PC-3 (cell line): ENCODE measurements at regions not wholly inside any gene's neighbourhood (a gene's known extent, or its start where the extent isn't known, plus 50 kb on each side); places are given as distances from the start of the nearest gene placed in this dataset.
A peak's percentile ranks its signal among the peaks of the same experiment; 100 is the strongest.

ENCODE experiments used
- ATAC-seq: fragments of 200-7000 bp; cut with Tn5 transposase; 2 replicates; pipeline ENCODE4 v1.9.1; 2020; ENCODE audit warnings: mild to moderate bottlenecking, moderate library complexity
- BruUV-seq: library from RNA; stranded (reverse); fragments of 400-500 nt; replicated peaks from 2 replicates; lab custom pipeline; 2021; lab: Mats Ljungman, UMichigan
- CTCF ChIA-PET: fragments of 300-600 bp; sonication (Branson Sonifier 250); formaldehyde crosslinking; loops from one replicate; lab custom pipeline; 2022; ENCODE audit warnings: antibody characterized with exemption; lab: Charles Lee
- POLR2A ChIA-PET: fragments of 300-600 bp; sonication (Branson Sonifier 250); formaldehyde crosslinking; loops from one replicate; lab custom pipeline; 2022; ENCODE audit warnings: antibody characterized with exemption; ENCODE audit not compliant: unreplicated experiment; lab: Charles Lee
- DNase-seq: peaks from one replicate; pipeline ENCODE4 v3.0.0-alpha.2; 2015
- H2AFZ ChIP-seq: fragments of 300-600 bp; sonication (generic); 2 replicates; pipeline ENCODE4 v1.6.0; 2016; ENCODE audit warnings: antibody characterized with exemption, low read length
- H3F3A ChIP-seq: fragments of 300-600 bp; sonication (generic); one replicate; pipeline ENCODE4 v1.6.0; 2017; ENCODE audit warnings: antibody characterized with exemption, low read length, control low read depth, mild to moderate bottlenecking; ENCODE audit not compliant: unreplicated experiment
- H3K27ac ChIP-seq: fragments of 300-600 bp; sonication (generic); 2 replicates; pipeline ENCODE4 v1.5.1; 2016; ENCODE audit warnings: mild to moderate bottlenecking, low read length
- H3K27me3 ChIP-seq: fragments of 300-600 bp; sonication (generic); 2 replicates; pipeline ENCODE4 v1.6.1; 2016; ENCODE audit warnings: low read length, mixed read lengths
- H3K36me3 ChIP-seq: fragments of 300-600 bp; sonication (generic); 2 replicates; pipeline ENCODE4 v1.6.1; 2016; ENCODE audit warnings: low read depth, mixed run types, low read length, mixed read lengths
- H3K4me1 ChIP-seq: fragments of 300-600 bp; sonication (generic); 2 replicates; pipeline ENCODE4 v1.5.1; 2016; ENCODE audit warnings: low read length; ENCODE audit not compliant: insufficient read depth
- H3K4me2 ChIP-seq: fragments of 300-600 bp; sonication (generic); 2 replicates; pipeline ENCODE4 v1.6.0; 2016; ENCODE audit warnings: low read length
- H3K4me3 ChIP-seq: fragments of 300-600 bp; sonication (generic); 2 replicates; pipeline ENCODE4 v1.5.1; 2016; ENCODE audit warnings: mild to moderate bottlenecking, low read length, mixed read lengths
- H3K79me2 ChIP-seq: fragments of 300-600 bp; sonication (generic); 2 replicates; pipeline ENCODE4 v1.6.1; 2017; ENCODE audit warnings: low read length, mixed read lengths
- H3K9ac ChIP-seq: fragments of 300-600 bp; sonication (generic); 2 replicates; pipeline ENCODE4 v1.6.0; 2016; ENCODE audit warnings: mild to moderate bottlenecking, low read length
- H3K9me2 ChIP-seq: fragments of 300-600 bp; sonication (generic); replicated peaks from 2 replicates; pipeline ENCODE4 v1.6.1; 2016; ENCODE audit warnings: mixed run types, low read length, mixed read lengths
- H3K9me3 ChIP-seq: fragments of 300-600 bp; sonication (generic); 2 replicates; pipeline ENCODE4 v1.6.1; 2016; ENCODE audit warnings: low read length, mixed read lengths
- H4K20me1 ChIP-seq: fragments of 300-600 bp; sonication (generic); 2 replicates; pipeline ENCODE4 v1.6.1; 2016; ENCODE audit warnings: low read length, mixed read lengths
- CTCF ChIP-seq: fragments of 300-600 bp; sonication (generic); conservative IDR thresholded peaks from 2 replicates; pipeline ENCODE4 v1.5.1; 2017; ENCODE audit warnings: antibody characterized with exemption, low read depth, mild to moderate bottlenecking, low read length
- EZH2 ChIP-seq: fragments of 300-600 bp; sonication (generic); IDR thresholded peaks from one replicate; pipeline ENCODE4 v1.6.1; 2017; ENCODE audit warnings: antibody characterized with exemption, mild to moderate bottlenecking, low read length; ENCODE audit not compliant: unreplicated experiment
- EZH2phosphoT487 ChIP-seq: fragments of 300-600 bp; sonication (generic); IDR thresholded peaks from 2 replicates; pipeline ENCODE4 v1.6.1; 2018; ENCODE audit warnings: mild to moderate bottlenecking, antibody characterized with exemption, low read length, borderline replicate concordance
- intact Hi-C: fragments of 100-400 bp; cut with micrococcal nuclease; formaldehyde crosslinking; loops from 2 replicates; pipeline ENCODE4 v1.9.0; 2023

GRCh38 chr5:10859393-10860195, 98.6 kb upstream of the DAP start:
- H3K9me3 ChIP-seq, result no peaks in the 10 kb centered on the region
- H2AFZ ChIP-seq, result no peak overlapping the region
- intact Hi-C loops, result loop anchor here (5.0 to 10.0 kb wide), 3 partner anchors 95 to 248 kb away; partner anchors contain the start of gene DAP
- CTCF ChIA-PET, result interaction anchor here (0.6 kb wide), 1 partner anchor 439 kb away, joined by 3 read pairs; no protein-coding TSS in a partner anchor
- peak overlapping the region; percentile 6; the same call in 1 of the 2 replicates for H3K27ac ChIP-seq
- no peaks in the 10 kb centered on the region for H3K9me2 ChIP-seq
- no peaks in the 10 kb centered on the region for H3F3A ChIP-seq
- H3K36me3 ChIP-seq, result no peaks in the 10 kb centered on the region
- H3K79me2 ChIP-seq, result no peaks in the 10 kb centered on the region
- ATAC-seq, result peak; percentile 73
- H3K27me3 ChIP-seq, result no peaks in the 10 kb centered on the region
- no peaks in the 10 kb centered on the region for H4K20me1 ChIP-seq
- peaks cover 33% of the 10 kb centered on the region for H3K4me1 ChIP-seq
- no peak for TF ChIP-seq EZH2phosphoT487
- no peak for TF ChIP-seq CTCF
- no peak for TF ChIP-seq EZH2
- BruUV-seq, result no TSS peak
- no peak overlapping the region for H3K4me3 ChIP-seq
- peak overlapping the region; percentile 18 for H3K4me2 ChIP-seq
- no peak overlapping the region for H3K9ac ChIP-seq
- peak; percentile 80 for DNase-seq
- POLR2A ChIA-PET, result interaction anchor here (0.7 kb wide), 1 partner anchor 1164 kb away, joined by 3 read pairs; no protein-coding TSS in a partner anchor

- Histone ChIP-seq H3K27ac (no peak overlapping the region), H3K9me2 (no peaks in the 10 kb centered on the region), H3K4me2 (no peak overlapping the region), H3K9me3 (no peaks in the 10 kb centered on the region), H3F3A (no peaks in the 10 kb centered on the region), H3K4me1 (peaks cover 33% of the 10 kb centered on the region), H3K79me2 (no peaks in the 10 kb centered on the region), H3K4me3 (no peak overlapping the region), H2AFZ (no peak overlapping the region), H3K36me3 (no peaks in the 10 kb centered on the region), H4K20me1 (no peaks in the 10 kb centered on the region), H3K27me3 (no peaks in the 10 kb centered on the region), H3K9ac (no peak overlapping the region)
- ChIA-PET CTCF (interaction anchor here (0.6 kb wide), 1 partner anchor 440 kb away, joined by 3 read pairs; no protein-coding TSS in a partner anchor), POLR2A (no interaction called here)
- TF ChIP-seq EZH2 (no peak), CTCF (no peak), EZH2phosphoT487 (no peak)
- ATAC-seq, result no peak
- no TSS peak for BruUV-seq
- no peak for DNase-seq
- intact Hi-C loops, result loop anchor here (10.0 kb wide), 1 partner anchor 94 kb away; the partner anchor contains the start of gene DAP
Measured at GRCh38 chr5:10858945-10859344, 97.9 kb upstream of the DAP start.

- Histone ChIP-seq H3K4me3 (no peak overlapping the region), H4K20me1 (no peaks in the 10 kb centered on the region), H3K9ac (no peak overlapping the region), H3K79me2 (no peaks in the 10 kb centered on the region), H3K9me3 (no peaks in the 10 kb centered on the region), H3K27ac (no peak overlapping the region), H3K27me3 (no peaks in the 10 kb centered on the region), H3K9me2 (no peaks in the 10 kb centered on the region), H2AFZ (no peak overlapping the region), H3K4me1 (peaks cover 33% of the 10 kb centered on the region), H3F3A (no peaks in the 10 kb centered on the region), H3K36me3 (no peaks in the 10 kb centered on the region), H3K4me2 (no peak overlapping the region)
- ChIA-PET POLR2A (no interaction called here), CTCF (no interaction called here)
- ATAC-seq (no peak), DNase-seq (no peak)
- intact Hi-C loops, result loop anchor here (10.0 kb wide), 1 partner anchor 94 kb away; the partner anchor contains the start of gene DAP
- TF ChIP-seq CTCF (no peak), EZH2 (no peak), EZH2phosphoT487 (no peak)
- BruUV-seq, result no TSS peak
Measured at GRCh38 chr5:10858307-10858706, 97.3 kb upstream of the DAP start.
